Fibroblast of lung (primary cell): ENCODE measurements at regions not wholly inside any gene's neighbourhood (a gene's known extent, or its start where the extent isn't known, plus 50 kb on each side); places are given as distances from the start of the nearest gene placed in this dataset.

Experiments
- DNase-seq, 2 donors: peaks; one replicate each; pipeline versions ENCODE4 v3.0.0 to v3.0.0-alpha.2; 2010; ENCODE audit warnings: low read depth in 2 of 2
- H2AFZ ChIP-seq: 2 replicates; pipeline ENCODE4 v1.5.1; 2012; ENCODE audit warnings: low read length, control low read depth, inconsistent platforms
- H3K27ac ChIP-seq: 2 replicates; pipeline ENCODE4 v1.5.1; 2011; ENCODE audit warnings: low read length, control low read depth; ENCODE audit not compliant: insufficient read depth
- H3K27me3 ChIP-seq: 2 replicates; pipeline ENCODE4 v1.5.1; 2011; ENCODE audit warnings: mild to moderate bottlenecking, low read length; ENCODE audit not compliant: control insufficient read depth, insufficient read depth
- H3K36me3 ChIP-seq: 2 replicates; pipeline ENCODE4 v1.5.1; 2011; ENCODE audit warnings: low read length; ENCODE audit not compliant: control insufficient read depth, insufficient read depth
- H3K4me1 ChIP-seq: 2 replicates; pipeline ENCODE4 v1.5.1; 2011; ENCODE audit warnings: low read length; ENCODE audit not compliant: control insufficient read depth, insufficient read depth; ENCODE audit errors: extremely low read depth
- H3K4me2 ChIP-seq: 2 replicates; pipeline ENCODE4 v1.5.1; 2011; ENCODE audit warnings: low read length, control low read depth; ENCODE audit not compliant: insufficient read depth; ENCODE audit errors: extremely low read depth
- H3K4me3 ChIP-seq, 4 experiments: fragments of 200-600 bp in 1 of 4; sonication (generic) in 1 of 4; replicated peaks in 1 of 4; 2 replicates each; pipeline ENCODE4 v1.5.1; 2011 to 2016; ENCODE audit warnings: low read length in 4 of 4, low read depth in 3 of 4, mild to moderate bottlenecking in 3 of 4, control low read depth in 2 of 4, inconsistent platforms in 1 of 4, mixed read lengths in 1 of 4; ENCODE audit not compliant: insufficient read depth in 1 of 4; ENCODE audit errors: control extremely low read depth in 1 of 4
- H3K79me2 ChIP-seq: 2 replicates; pipeline ENCODE4 v1.5.1; 2012; ENCODE audit warnings: mild to moderate bottlenecking, low read length, inconsistent platforms; ENCODE audit not compliant: control insufficient read depth, insufficient read depth
- H3K9ac ChIP-seq: 2 replicates; pipeline ENCODE4 v1.5.1; 2011; ENCODE audit warnings: mild to moderate bottlenecking, low read length, control low read depth; ENCODE audit not compliant: insufficient read depth
- H3K9me3 ChIP-seq: 2 replicates; pipeline ENCODE4 v1.5.1; 2012; ENCODE audit warnings: low read depth, low read length; ENCODE audit not compliant: control insufficient read depth, insufficient read depth
- H4K20me1 ChIP-seq: 2 replicates; pipeline ENCODE4 v1.5.1; 2011; ENCODE audit warnings: low read length; ENCODE audit not compliant: control insufficient read depth, insufficient read depth; ENCODE audit errors: extremely low read depth
- EZH2 ChIP-seq: IDR thresholded peaks from 2 replicates; pipeline ENCODE4 v1.5.1; 2012; ENCODE audit warnings: low read length, control low read depth, mild to moderate bottlenecking; ENCODE audit errors: missing control alignments
- TF ChIP-seq, protein P1 (sequence below), 2 donors: IDR thresholded peaks in 1 of 2; conservative IDR thresholded peaks in 1 of 2; 1 replicate in 1 of 2; 2 replicates in 1 of 2; pipeline ENCODE4 v1.5.1; 2011 to 2012; ENCODE audit warnings: low read length in 2 of 2, control low read depth in 1 of 2, inconsistent platforms in 1 of 2, low read depth in 1 of 2, mild to moderate bottlenecking in 1 of 2

DNA sequence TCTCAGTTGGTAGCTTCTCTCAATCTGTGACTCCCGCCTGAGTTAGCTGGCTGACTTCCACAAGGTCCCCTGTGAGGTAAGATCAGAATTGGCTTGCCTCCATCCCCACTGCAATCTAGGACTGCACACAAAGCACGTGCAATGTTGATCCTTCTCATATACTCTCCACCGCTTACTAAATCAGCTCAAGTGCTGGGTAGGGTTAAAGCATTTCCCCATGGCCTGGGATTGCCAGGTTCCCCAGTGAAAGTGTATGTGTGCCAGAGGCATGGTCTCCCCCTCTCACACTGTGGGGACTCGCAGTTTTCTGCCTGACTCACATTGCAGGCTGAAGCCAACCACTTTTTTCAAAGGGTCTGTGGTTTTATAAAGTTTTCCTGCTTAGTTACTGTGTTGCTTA is 886.9 kb downstream of the FAM133A start:
- DNase-seq, result no peak
- Histone ChIP-seq H3K4me2 (no peak overlapping the region), H3K9ac (no peak overlapping the region), H3K27me3 (no peaks in the 10 kb centered on the region), H3K4me1 (no peaks in the 10 kb centered on the region), H3K9me3 (no peaks in the 10 kb centered on the region), H3K4me3 (no peak overlapping the region), H3K27ac (no peak overlapping the region), H4K20me1 (no peaks in the 10 kb centered on the region), H2AFZ (no peak overlapping the region), H3K79me2 (no peaks in the 10 kb centered on the region), H3K36me3 (no peaks in the 10 kb centered on the region)
- TF ChIP-seq, protein P1, sequence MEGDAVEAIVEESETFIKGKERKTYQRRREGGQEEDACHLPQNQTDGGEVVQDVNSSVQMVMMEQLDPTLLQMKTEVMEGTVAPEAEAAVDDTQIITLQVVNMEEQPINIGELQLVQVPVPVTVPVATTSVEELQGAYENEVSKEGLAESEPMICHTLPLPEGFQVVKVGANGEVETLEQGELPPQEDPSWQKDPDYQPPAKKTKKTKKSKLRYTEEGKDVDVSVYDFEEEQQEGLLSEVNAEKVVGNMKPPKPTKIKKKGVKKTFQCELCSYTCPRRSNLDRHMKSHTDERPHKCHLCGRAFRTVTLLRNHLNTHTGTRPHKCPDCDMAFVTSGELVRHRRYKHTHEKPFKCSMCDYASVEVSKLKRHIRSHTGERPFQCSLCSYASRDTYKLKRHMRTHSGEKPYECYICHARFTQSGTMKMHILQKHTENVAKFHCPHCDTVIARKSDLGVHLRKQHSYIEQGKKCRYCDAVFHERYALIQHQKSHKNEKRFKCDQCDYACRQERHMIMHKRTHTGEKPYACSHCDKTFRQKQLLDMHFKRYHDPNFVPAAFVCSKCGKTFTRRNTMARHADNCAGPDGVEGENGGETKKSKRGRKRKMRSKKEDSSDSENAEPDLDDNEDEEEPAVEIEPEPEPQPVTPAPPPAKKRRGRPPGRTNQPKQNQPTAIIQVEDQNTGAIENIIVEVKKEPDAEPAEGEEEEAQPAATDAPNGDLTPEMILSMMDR (conservative IDR thresholded peaks at IDR 0.05 in 1 of 2, IDR thresholded peaks at IDR 0.05 in 1 of 2; ENCODE audit: low read depth in 1 of 2, low read length in 2 of 2), result no peak

GRCh38 chrX:94576367-94577004 is 902.5 kb downstream of the FAM133A start:
- Histone ChIP-seq H3K27ac (no peak overlapping the region), H3K27me3 (no peaks in the 10 kb centered on the region), H3K79me2 (no peaks in the 10 kb centered on the region), H3K9ac (no peak overlapping the region), H3K36me3 (no peaks in the 10 kb centered on the region), H4K20me1 (no peaks in the 10 kb centered on the region), H3K9me3 (no peaks in the 10 kb centered on the region), H3K4me3 (no peak overlapping the region), H3K4me1 (no peaks in the 10 kb centered on the region), H3K4me2 (no peak overlapping the region), H2AFZ (no peak overlapping the region)
- no peak for TF ChIP-seq EZH2
- TF ChIP-seq, protein P1 (conservative IDR thresholded peaks at IDR 0.05 in 1 of 2, IDR thresholded peaks at IDR 0.05 in 1 of 2; ENCODE audit: low read depth in 1 of 2, low read length in 2 of 2), result no peak
- DNase-seq, result no peak

- H3K79me2 ChIP-seq, result no peaks in the 10 kb centered on the region
- no peaks in the 10 kb centered on the region for H3K27me3 ChIP-seq
- TF ChIP-seq, protein P1 (conservative IDR thresholded peaks at IDR 0.05 in 1 of 2, IDR thresholded peaks at IDR 0.05 in 1 of 2; ENCODE audit: low read depth in 1 of 2, low read length in 2 of 2), result no peak
- no peak for TF ChIP-seq EZH2
- no peak overlapping the region for H3K4me2 ChIP-seq
- no peak overlapping the region for H3K27ac ChIP-seq
- DNase-seq, result no peak
- no peaks in the 10 kb centered on the region for H4K20me1 ChIP-seq
- H3K36me3 ChIP-seq, result no peaks in the 10 kb centered on the region
- no peak overlapping the region for H3K9ac ChIP-seq
- no peaks in the 10 kb centered on the region for H3K4me1 ChIP-seq
- no peak overlapping the region for H2AFZ ChIP-seq
- H3K4me3 ChIP-seq, result no peak overlapping the region
- H3K9me3 ChIP-seq, result no peaks in the 10 kb centered on the region
Observed at GRCh38 chrX:94600077-94600476, 926.1 kb downstream of the FAM133A start.
